ENCODE measurements at regions not wholly inside any gene's neighbourhood (a gene's known extent, or its start where the extent isn't known, plus 50 kb on each side); places are given as distances from the start of the nearest gene placed in this dataset.

GRCh38 chr6:6057442-6058053 lies 50.8 kb upstream of the NRN1 start:
- DNase-seq (peak in 1 of 2 donors; percentile 64), ATAC-seq (peak in 1 of 3 donors; percentile 60)
- Histone ChIP-seq H3K27ac (ENCODE audit: low read length) (no peak overlapping the region), H3K4me1 (ENCODE audit: control insufficient read depth, insufficient read depth, low read length) (no peaks in the 10 kb centered on the region), H3K4me3 (ENCODE audit: low read length) (no peak overlapping the region), H3K27me3 (ENCODE audit: control insufficient read depth, insufficient read depth, low read length) (peaks cover 2% of the 10 kb centered on the region), H3K9me3 (ENCODE audit: control insufficient read depth, insufficient read depth, low read length) (no peaks in the 10 kb centered on the region), H3K36me3 (ENCODE audit: control insufficient read depth, insufficient read depth, low read length) (no peaks in the 10 kb centered on the region)
- Mint-ChIP-seq H3K36me3 (no peaks in the 10 kb centered on the region), H3K4me3 (no peak overlapping the region), H3K27ac (no peak overlapping the region), H3K27me3 (ENCODE audit: low read depth in 2 of 2) (peaks cover 26 to 76% of the 10 kb centered on the region in 2 donors), H3K9me3 (no peaks in the 10 kb centered on the region), H3K4me1 (no peaks in the 10 kb centered on the region)
- 79% methylated on average over 7 of the region's 9 CpGs for WGBS (ENCODE audit: insufficient coverage)
- TF ChIP-seq CTCF (IDR thresholded peaks at IDR 0.05) = peak; percentile 48
- intact Hi-C loops (cut with micrococcal nuclease) = loop anchor here (1.0 kb wide), 1 partner anchor 490 kb away; no protein-coding TSS in a partner anchor

All from natural killer cell (primary cell).